ENCODE measurements at regions not wholly inside any gene's neighbourhood (a gene's known extent, or its start where the extent isn't known, plus 50 kb on each side); places are given as distances from the start of the nearest gene placed in this dataset.

DNA sequence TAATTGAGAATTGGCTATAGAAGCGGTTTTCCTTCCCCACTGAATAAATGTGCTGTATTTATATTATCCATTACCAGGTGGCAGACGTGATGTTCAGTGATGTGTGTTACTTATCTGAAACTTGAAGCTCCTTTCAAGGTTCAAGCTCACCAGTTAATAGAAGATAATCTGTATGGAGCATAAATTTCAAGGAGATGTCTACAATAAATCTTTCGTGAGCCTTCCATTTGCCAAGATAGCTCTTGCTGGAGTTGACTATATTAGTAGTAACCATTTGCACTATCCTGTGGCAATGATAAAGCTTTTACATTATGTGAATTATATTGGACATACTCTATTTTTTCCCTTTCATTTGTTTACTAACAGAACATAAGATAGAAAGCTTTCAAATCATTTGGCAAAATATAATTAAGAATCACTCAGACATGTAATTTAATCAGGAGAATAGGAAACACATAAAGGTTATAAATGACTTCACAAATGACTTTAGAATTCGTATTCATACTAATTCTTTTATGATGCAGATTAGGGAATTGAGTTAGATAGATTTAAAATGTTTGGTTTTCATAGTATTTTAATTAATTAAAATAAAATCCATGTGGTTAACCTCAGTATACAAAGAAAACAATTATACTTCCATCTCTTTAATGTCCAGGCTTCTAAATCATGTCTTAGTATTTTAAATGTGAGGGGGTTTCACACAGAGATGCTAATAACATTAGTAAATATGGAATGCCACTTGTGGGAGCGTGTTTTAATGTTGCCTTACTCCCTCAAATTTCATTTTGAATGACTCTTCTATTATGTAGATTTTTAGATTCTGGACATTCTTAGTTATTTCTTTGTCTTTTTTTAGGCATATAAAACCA is 664.4 kb upstream of the CDH8 start:
- Histone ChIP-seq H3K27me3 (replicated peaks in 1 of 2; ENCODE audit: control insufficient read depth in 2 of 2, insufficient read depth in 2 of 2, low read length in 1 of 2) (no peaks in the 10 kb centered on the region), H3K27ac (ENCODE audit: control insufficient read depth, insufficient read depth) (no peak overlapping the region), H2AFZ (ENCODE audit: control insufficient read depth, low read depth, low read length) (no peak overlapping the region), H3K4me3 (no peak overlapping the region), H3K9ac (ENCODE audit: control insufficient read depth, insufficient read depth, low read length) (no peak overlapping the region), H3K4me1 (ENCODE audit: control insufficient read depth, insufficient read depth, low read length) (no peaks in the 10 kb centered on the region), H3K36me3 (ENCODE audit: control insufficient read depth in 2 of 2, insufficient read depth in 2 of 2, low read length in 1 of 2) (no peaks in the 10 kb centered on the region), H4K20me1 (ENCODE audit: control insufficient read depth, insufficient read depth) (no peaks in the 10 kb centered on the region), H3K4me2 (ENCODE audit: control insufficient read depth, insufficient read depth) (no peak overlapping the region), H3K79me2 (ENCODE audit: control insufficient read depth, insufficient read depth, low read length) (no peaks in the 10 kb centered on the region), H3K9me3 (replicated peaks; ENCODE audit: control insufficient read depth, insufficient read depth, low read length) (no peaks in the 10 kb centered on the region)
- CTCF ChIA-PET = no interaction called here
- no TSS peak for BruUV-seq (replicated peaks)
- ATAC-seq (no peak), FAIRE-seq (no peak), DNase-seq (ENCODE audit: low read depth, low spot score) (no peak)
- SMC1A ChIA-PET (ENCODE audit: uncharacterized antibody, unreplicated experiment) = no interaction called here
- intact Hi-C loops (cut with micrococcal nuclease; ENCODE audit: unreplicated experiment) = no loop called here
- POLR2A ChIA-PET = no interaction called here
- no peak for TF ChIP-seq IKZF1 (conservative IDR thresholded peaks at IDR 0.05)
- no peak for TF ChIP-seq SREBF2 (IDR thresholded peaks at IDR 0.05; ENCODE audit: low read length)
- TF ChIP-seq HCFC1 (IDR thresholded peaks at IDR 0.05; ENCODE audit: low read length) = no peak
- TF ChIP-seq, protein P1, sequence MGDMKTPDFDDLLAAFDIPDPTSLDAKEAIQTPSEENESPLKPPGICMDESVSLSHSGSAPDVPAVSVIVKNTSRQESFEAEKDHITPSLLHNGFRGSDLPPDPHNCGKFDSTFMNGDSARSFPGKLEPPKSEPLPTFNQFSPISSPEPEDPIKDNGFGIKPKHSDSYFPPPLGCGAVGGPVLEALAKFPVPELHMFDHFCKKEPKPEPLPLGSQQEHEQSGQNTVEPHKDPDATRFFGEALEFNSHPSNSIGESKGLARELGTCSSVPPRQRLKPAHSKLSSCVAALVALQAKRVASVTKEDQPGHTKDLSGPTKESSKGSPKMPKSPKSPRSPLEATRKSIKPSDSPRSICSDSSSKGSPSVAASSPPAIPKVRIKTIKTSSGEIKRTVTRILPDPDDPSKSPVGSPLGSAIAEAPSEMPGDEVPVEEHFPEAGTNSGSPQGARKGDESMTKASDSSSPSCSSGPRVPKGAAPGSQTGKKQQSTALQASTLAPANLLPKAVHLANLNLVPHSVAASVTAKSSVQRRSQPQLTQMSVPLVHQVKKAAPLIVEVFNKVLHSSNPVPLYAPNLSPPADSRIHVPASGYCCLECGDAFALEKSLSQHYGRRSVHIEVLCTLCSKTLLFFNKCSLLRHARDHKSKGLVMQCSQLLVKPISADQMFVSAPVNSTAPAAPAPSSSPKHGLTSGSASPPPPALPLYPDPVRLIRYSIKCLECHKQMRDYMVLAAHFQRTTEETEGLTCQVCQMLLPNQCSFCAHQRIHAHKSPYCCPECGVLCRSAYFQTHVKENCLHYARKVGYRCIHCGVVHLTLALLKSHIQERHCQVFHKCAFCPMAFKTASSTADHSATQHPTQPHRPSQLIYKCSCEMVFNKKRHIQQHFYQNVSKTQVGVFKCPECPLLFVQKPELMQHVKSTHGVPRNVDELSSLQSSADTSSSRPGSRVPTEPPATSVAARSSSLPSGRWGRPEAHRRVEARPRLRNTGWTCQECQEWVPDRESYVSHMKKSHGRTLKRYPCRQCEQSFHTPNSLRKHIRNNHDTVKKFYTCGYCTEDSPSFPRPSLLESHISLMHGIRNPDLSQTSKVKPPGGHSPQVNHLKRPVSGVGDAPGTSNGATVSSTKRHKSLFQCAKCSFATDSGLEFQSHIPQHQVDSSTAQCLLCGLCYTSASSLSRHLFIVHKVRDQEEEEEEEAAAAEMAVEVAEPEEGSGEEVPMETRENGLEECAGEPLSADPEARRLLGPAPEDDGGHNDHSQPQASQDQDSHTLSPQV (IDR thresholded peaks at IDR 0.05) = no peak
- TF ChIP-seq ZZZ3 (IDR thresholded peaks at IDR 0.05; ENCODE audit: control insufficient read depth, insufficient read length, low read depth) = no peak
- TF ChIP-seq, protein P2, sequence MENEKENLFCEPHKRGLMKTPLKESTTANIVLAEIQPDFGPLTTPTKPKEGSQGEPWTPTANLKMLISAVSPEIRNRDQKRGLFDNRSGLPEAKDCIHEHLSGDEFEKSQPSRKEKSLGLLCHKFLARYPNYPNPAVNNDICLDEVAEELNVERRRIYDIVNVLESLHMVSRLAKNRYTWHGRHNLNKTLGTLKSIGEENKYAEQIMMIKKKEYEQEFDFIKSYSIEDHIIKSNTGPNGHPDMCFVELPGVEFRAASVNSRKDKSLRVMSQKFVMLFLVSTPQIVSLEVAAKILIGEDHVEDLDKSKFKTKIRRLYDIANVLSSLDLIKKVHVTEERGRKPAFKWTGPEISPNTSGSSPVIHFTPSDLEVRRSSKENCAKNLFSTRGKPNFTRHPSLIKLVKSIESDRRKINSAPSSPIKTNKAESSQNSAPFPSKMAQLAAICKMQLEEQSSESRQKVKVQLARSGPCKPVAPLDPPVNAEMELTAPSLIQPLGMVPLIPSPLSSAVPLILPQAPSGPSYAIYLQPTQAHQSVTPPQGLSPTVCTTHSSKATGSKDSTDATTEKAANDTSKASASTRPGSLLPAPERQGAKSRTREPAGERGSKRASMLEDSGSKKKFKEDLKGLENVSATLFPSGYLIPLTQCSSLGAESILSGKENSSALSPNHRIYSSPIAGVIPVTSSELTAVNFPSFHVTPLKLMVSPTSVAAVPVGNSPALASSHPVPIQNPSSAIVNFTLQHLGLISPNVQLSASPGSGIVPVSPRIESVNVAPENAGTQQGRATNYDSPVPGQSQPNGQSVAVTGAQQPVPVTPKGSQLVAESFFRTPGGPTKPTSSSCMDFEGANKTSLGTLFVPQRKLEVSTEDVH (IDR thresholded peaks at IDR 0.05; ENCODE audit: low read depth, partially characterized antibody) = no peak
- TF ChIP-seq ZNF622 (IDR thresholded peaks at IDR 0.05) = no peak
- TF ChIP-seq POU2F2 (IDR thresholded peaks at IDR 0.05; ENCODE audit: borderline replicate concordance, low read depth, low read length) = no peak
- in situ Hi-C loops (cut with MboI) = no loop called here
- RAD21 ChIA-PET (ENCODE audit: unreplicated experiment) = no interaction called here
- WGBS (ENCODE audit: insufficient coverage, insufficient replicate concordance, low lambda C conversion rate, missing lambda C conversion rate) = 14% methylated on average over 5 of the region's 5 CpGs
